Retinal pigment epithelial cell (primary cell): ENCODE measurements at regions not wholly inside any gene's neighbourhood (a gene's known extent, or its start where the extent isn't known, plus 50 kb on each side); places are given as distances from the start of the nearest gene placed in this dataset.

ENCODE experiments used
- DNase-seq: peaks from one replicate; pipeline ENCODE4 v3.0.0-alpha.2; 2010; ENCODE audit warnings: low read depth
- H3K4me3 ChIP-seq: 2 replicates; pipeline ENCODE4 v1.5.1; 2011; ENCODE audit warnings: mild to moderate bottlenecking, low read length, control low read depth, moderate library complexity
- TF ChIP-seq, protein P1 (sequence below): conservative IDR thresholded peaks from 2 replicates; pipeline ENCODE4 v1.5.1; 2011; ENCODE audit warnings: low read depth, low read length, control low read depth, inconsistent platforms

GRCh38 chr6:3651698-3652229 lies 99.7 kb downstream of the PXDC1 start:
- TF ChIP-seq, protein P1, sequence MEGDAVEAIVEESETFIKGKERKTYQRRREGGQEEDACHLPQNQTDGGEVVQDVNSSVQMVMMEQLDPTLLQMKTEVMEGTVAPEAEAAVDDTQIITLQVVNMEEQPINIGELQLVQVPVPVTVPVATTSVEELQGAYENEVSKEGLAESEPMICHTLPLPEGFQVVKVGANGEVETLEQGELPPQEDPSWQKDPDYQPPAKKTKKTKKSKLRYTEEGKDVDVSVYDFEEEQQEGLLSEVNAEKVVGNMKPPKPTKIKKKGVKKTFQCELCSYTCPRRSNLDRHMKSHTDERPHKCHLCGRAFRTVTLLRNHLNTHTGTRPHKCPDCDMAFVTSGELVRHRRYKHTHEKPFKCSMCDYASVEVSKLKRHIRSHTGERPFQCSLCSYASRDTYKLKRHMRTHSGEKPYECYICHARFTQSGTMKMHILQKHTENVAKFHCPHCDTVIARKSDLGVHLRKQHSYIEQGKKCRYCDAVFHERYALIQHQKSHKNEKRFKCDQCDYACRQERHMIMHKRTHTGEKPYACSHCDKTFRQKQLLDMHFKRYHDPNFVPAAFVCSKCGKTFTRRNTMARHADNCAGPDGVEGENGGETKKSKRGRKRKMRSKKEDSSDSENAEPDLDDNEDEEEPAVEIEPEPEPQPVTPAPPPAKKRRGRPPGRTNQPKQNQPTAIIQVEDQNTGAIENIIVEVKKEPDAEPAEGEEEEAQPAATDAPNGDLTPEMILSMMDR: no peak
- no peak for DNase-seq
- H3K4me3 ChIP-seq: no peak overlapping the region

GRCh38 chr6:3650959-3651697 lies 100.4 kb downstream of the PXDC1 start:
- DNase-seq: no peak
- TF ChIP-seq, protein P1: no peak
- no peak overlapping the region for H3K4me3 ChIP-seq

- TF ChIP-seq, protein P1: no peak
- no peak for DNase-seq
- H3K4me3 ChIP-seq: no peak overlapping the region
These were observed 101.2 kb downstream of the PXDC1 start for GRCh38 chr6:3650076-3650958.

GRCh38 chr6:3648724-3649123 lies 102.8 kb downstream of the PXDC1 start:
- TF ChIP-seq, protein P1: no peak
- no peak overlapping the region for H3K4me3 ChIP-seq
- DNase-seq: no peak

- H3K4me3 ChIP-seq: no peak overlapping the region
- no peak for DNase-seq
- TF ChIP-seq, protein P1: no peak
These were observed 104.7 kb downstream of the PXDC1 start for GRCh38 chr6:3646616-3647362.

DNA sequence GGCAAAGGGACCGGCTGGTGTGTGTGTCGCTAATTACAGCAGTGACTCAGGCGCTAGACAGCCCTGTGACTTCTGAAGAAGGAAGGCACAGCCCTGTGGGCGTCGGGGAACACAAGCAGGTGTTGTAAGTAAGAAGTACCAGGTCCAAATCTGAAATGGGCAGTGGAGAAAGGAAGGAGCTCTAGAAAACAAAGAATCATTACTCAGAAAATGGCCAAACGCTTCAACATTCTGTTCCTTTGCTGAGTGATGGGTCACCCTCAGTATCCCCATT lies 106.8 kb downstream of the PXDC1 start:
- TF ChIP-seq, protein P1: no peak
- no peak overlapping the region for H3K4me3 ChIP-seq
- DNase-seq: no peak
